ENCODE measurements at regions not wholly inside any gene's neighbourhood (a gene's known extent, or its start where the extent isn't known, plus 50 kb on each side); places are given as distances from the start of the nearest gene placed in this dataset.
A peak's percentile ranks its signal among the peaks of the same experiment; 100 is the strongest.

- no peaks in the 10 kb centered on the region for H3K27me3 ChIP-seq (ENCODE audit: control insufficient read depth in 1 of 2, insufficient read depth in 2 of 2, low read length in 2 of 2)
- no TSS peak for BruUV-seq (replicated peaks)
- in situ Hi-C loops (cut with HindIII; ENCODE audit: extremely low pct_ligation_motif_present, low pct_unique_long_range_greater_than_20kb) (no loop called here), intact Hi-C loops (cut with micrococcal nuclease; ENCODE audit: unreplicated experiment) (no loop called here)
- FAIRE-seq = peak; percentile 74
- H4K20me1 ChIP-seq (ENCODE audit: insufficient read depth, low read length) = no peaks in the 10 kb centered on the region
- H3K9ac ChIP-seq (ENCODE audit: insufficient read depth, low read depth, low read length) = no peak overlapping the region
- no peaks in the 10 kb centered on the region for H3K9me3 ChIP-seq (ENCODE audit: low read length)
- no peaks in the 10 kb centered on the region for H3K4me1 ChIP-seq (ENCODE audit: insufficient read depth, low read length)
- ATAC-seq = peak; percentile 92
- H3K4me3 ChIP-seq (replicated peaks in 1 of 3; ENCODE audit: insufficient read depth in 1 of 3, low read depth in 2 of 3, low read length in 3 of 3) = no peak overlapping the region
- peak; percentile 34 for DNase-seq (ENCODE audit: low spot score)
- WGBS (ENCODE audit: low lambda C conversion rate) = no CpG with 5 or more reads among the region's 2 CpGs
- H3K4me2 ChIP-seq (ENCODE audit: low read depth, low read length) = no peak overlapping the region
- H3K27ac ChIP-seq (ENCODE audit: extremely low read length, insufficient read depth, low read length) = no peak overlapping the region
- no peak for TF ChIP-seq GTF2F1 (IDR thresholded peaks at IDR 0.05; ENCODE audit: low read length)
- no peak for TF ChIP-seq ZNF672 (CRISPR knock-in tag; IDR thresholded peaks at IDR 0.05)
- no peak for TF ChIP-seq TGIF2 (CRISPR knock-in tag; IDR thresholded peaks at IDR 0.05)
- TF ChIP-seq TFAP4 (IDR thresholded peaks at IDR 0.05; ENCODE audit: borderline replicate concordance, low read depth) = peak; percentile 16; the same call in 1 of the 2 replicates
- TF ChIP-seq MAFF (IDR thresholded peaks at IDR 0.05; ENCODE audit: low read depth, low read length) = no peak
- TF ChIP-seq ZNF296 (CRISPR knock-in tag; conservative IDR thresholded peaks at IDR 0.05) = no peak
- TF ChIP-seq NCOR1 (IDR thresholded peaks at IDR 0.05; ENCODE audit: borderline replicate concordance, low read length) = no peak
- TF ChIP-seq ZNF615 (CRISPR knock-in tag; IDR thresholded peaks at IDR 0.05; ENCODE audit: borderline replicate concordance) = no peak
- TF ChIP-seq MIER2 (CRISPR knock-in tag; IDR thresholded peaks at IDR 0.05) = no peak
- TF ChIP-seq SMC3 (IDR thresholded peaks at IDR 0.05; ENCODE audit: low read length) = peak; percentile 29; the same call in 1 of the 2 replicates
- no peak for TF ChIP-seq HOXD1 (CRISPR knock-in tag; IDR thresholded peaks at IDR 0.05)
- no peak for TF ChIP-seq FOXA1 (IDR thresholded peaks at IDR 0.05)
- TF ChIP-seq FOXA1 (CRISPR knock-in tag; IDR thresholded peaks at IDR 0.05) = 0 out of 2 replicates have a peak, but pooled peaks have one; percentile 21
- TF ChIP-seq CTCF (CRISPR knock-in tag; IDR thresholded peaks at IDR 0.05) = peak; percentile 35; the same call in 1 of the 2 replicates
- TF ChIP-seq KDM5B (CRISPR knock-in tag; IDR thresholded peaks at IDR 0.05; ENCODE audit: borderline replicate concordance) = no peak
- no peak overlapping the region for H2AFZ ChIP-seq (ENCODE audit: low read length)
- H3K79me2 ChIP-seq (ENCODE audit: insufficient read depth, low read length) = no peaks in the 10 kb centered on the region
- CTCF ChIA-PET (ENCODE audit: low intra/inter-chr PET ratio, low total read pairs) = no interaction called here
- POLR2A ChIA-PET = no interaction called here
- H3K36me3 ChIP-seq (replicated peaks in 1 of 2; ENCODE audit: control insufficient read depth in 1 of 2, insufficient read depth in 2 of 2, low read length in 2 of 2) = no peaks in the 10 kb centered on the region
These were observed 85.8 kb upstream of the PRPS1 start for GRCh38 chrX:107542500-107542899.

All from HepG2 (cell line).